ENCODE measurements at regions not wholly inside any gene's neighbourhood (a gene's known extent, or its start where the extent isn't known, plus 50 kb on each side); places are given as distances from the start of the nearest gene placed in this dataset.

- no peak for DNase-seq (ENCODE audit: low read depth in 1 of 2, low spot score in 2 of 2)
- no peak overlapping the region for H3K9ac ChIP-seq (replicated peaks in 1 of 4; ENCODE audit: extremely low read depth in 1 of 4, low read depth in 3 of 4, low read length in 3 of 4)
- no peak overlapping the region for H2BK20ac ChIP-seq (ENCODE audit: low read length)
- no peaks in the 10 kb centered on the region for H3K4me1 ChIP-seq (replicated peaks in 1 of 4; ENCODE audit: control insufficient read depth in 3 of 4, insufficient read depth in 4 of 4, low read length in 3 of 4)
- no peak overlapping the region for H3K4me3 ChIP-seq (ENCODE audit: extremely low read depth in 1 of 4, insufficient read depth in 2 of 4, low read depth in 3 of 4, low read length in 4 of 4)
- H4K8ac ChIP-seq (ENCODE audit: extremely low read depth, insufficient read depth, low read length), result no peak overlapping the region
- no peak overlapping the region for H2AK5ac ChIP-seq (ENCODE audit: low read depth, low read length)
- no peaks in the 10 kb centered on the region for H3K36me3 ChIP-seq (ENCODE audit: control insufficient read depth in 2 of 4, insufficient read depth in 4 of 4, low read length in 3 of 4)
- no peak overlapping the region for H2BK120ac ChIP-seq (replicated peaks; ENCODE audit: low read depth, low read length)
- no peak overlapping the region for H3K27ac ChIP-seq (ENCODE audit: low read depth, low read length)
- H3K23me2 ChIP-seq (ENCODE audit: low read depth, low read length), result no peaks in the 10 kb centered on the region
- no peak overlapping the region for H2BK15ac ChIP-seq (ENCODE audit: low read length)
- no peaks in the 10 kb centered on the region for H3K79me1 ChIP-seq (ENCODE audit: low read depth, low read length)
- no peak overlapping the region for H3K18ac ChIP-seq (ENCODE audit: extremely low read depth, low read length)
- no peaks in the 10 kb centered on the region for H3K9me3 ChIP-seq (ENCODE audit: insufficient read depth in 2 of 2, low read depth in 1 of 2, low read length in 1 of 2)
- H3K79me2 ChIP-seq (ENCODE audit: control insufficient read depth in 1 of 2, insufficient read depth in 2 of 2, low read length in 2 of 2), result no peaks in the 10 kb centered on the region
- no peak overlapping the region for H3K23ac ChIP-seq (ENCODE audit: insufficient read length)
- no peak overlapping the region for H4K91ac ChIP-seq (replicated peaks; ENCODE audit: insufficient read length, low read length)
- H2BK5ac ChIP-seq (ENCODE audit: low read depth, low read length), result no peak overlapping the region
- no peaks in the 10 kb centered on the region for H4K20me1 ChIP-seq (replicated peaks in 1 of 2; ENCODE audit: control insufficient read depth in 1 of 2, insufficient read depth in 2 of 2, low read length in 2 of 2)
- TF ChIP-seq CEBPB (IDR thresholded peaks at IDR 0.05; ENCODE audit: low read depth, low read length) (no peak), JUN (IDR thresholded peaks at IDR 0.05; ENCODE audit: low read depth, low read length) (no peak), KDM4A (IDR thresholded peaks at IDR 0.05; ENCODE audit: low read depth, low read length, severe bottlenecking) (no peak), CHD1 (IDR thresholded peaks at IDR 0.05; ENCODE audit: low read depth, low read length) (no peak), FOSL1 (IDR thresholded peaks at IDR 0.05; ENCODE audit: insufficient read depth, low read depth, low read length) (no peak), PHF8 (conservative IDR thresholded peaks at IDR 0.05; ENCODE audit: low read depth, low read length) (no peak), SUZ12 (IDR thresholded peaks at IDR 0.05; ENCODE audit: low read length) (no peak), RXRA (IDR thresholded peaks at IDR 0.05; ENCODE audit: insufficient read depth, low read depth, low read length) (no peak)
- TF ChIP-seq, protein P1, sequence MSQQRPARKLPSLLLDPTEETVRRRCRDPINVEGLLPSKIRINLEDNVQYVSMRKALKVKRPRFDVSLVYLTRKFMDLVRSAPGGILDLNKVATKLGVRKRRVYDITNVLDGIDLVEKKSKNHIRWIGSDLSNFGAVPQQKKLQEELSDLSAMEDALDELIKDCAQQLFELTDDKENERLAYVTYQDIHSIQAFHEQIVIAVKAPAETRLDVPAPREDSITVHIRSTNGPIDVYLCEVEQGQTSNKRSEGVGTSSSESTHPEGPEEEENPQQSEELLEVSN (IDR thresholded peaks at IDR 0.05), result no peak
- TF ChIP-seq, protein P2, sequence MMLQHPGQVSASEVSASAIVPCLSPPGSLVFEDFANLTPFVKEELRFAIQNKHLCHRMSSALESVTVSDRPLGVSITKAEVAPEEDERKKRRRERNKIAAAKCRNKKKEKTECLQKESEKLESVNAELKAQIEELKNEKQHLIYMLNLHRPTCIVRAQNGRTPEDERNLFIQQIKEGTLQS (IDR thresholded peaks at IDR 0.05; ENCODE audit: insufficient read depth, low read depth, low read length), result no peak
- TF ChIP-seq, protein P3, sequence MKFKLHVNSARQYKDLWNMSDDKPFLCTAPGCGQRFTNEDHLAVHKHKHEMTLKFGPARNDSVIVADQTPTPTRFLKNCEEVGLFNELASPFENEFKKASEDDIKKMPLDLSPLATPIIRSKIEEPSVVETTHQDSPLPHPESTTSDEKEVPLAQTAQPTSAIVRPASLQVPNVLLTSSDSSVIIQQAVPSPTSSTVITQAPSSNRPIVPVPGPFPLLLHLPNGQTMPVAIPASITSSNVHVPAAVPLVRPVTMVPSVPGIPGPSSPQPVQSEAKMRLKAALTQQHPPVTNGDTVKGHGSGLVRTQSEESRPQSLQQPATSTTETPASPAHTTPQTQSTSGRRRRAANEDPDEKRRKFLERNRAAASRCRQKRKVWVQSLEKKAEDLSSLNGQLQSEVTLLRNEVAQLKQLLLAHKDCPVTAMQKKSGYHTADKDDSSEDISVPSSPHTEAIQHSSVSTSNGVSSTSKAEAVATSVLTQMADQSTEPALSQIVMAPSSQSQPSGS (IDR thresholded peaks at IDR 0.05; ENCODE audit: low read length), result no peak
- no peak overlapping the region for H2AFZ ChIP-seq (ENCODE audit: low read length)
- 86% methylated on average over 1 of the region's 1 CpG; no CpG with 5 or more reads in 1 of the 2 experiments for WGBS, 2 experiments (ENCODE audit: extremely low coverage in 1 of 2, insufficient coverage in 1 of 2, insufficient read length in 1 of 2, insufficient replicate concordance in 2 of 2, low coverage in 1 of 2, low lambda C conversion rate in 2 of 2, missing lambda C conversion rate in 1 of 2)
- POLR2A ChIA-PET (ENCODE audit: partially characterized antibody), result no interaction called here
- H3K27me3 ChIP-seq (replicated peaks in 1 of 4; ENCODE audit: control insufficient read depth in 3 of 4, extremely low read depth in 1 of 4, insufficient read depth in 3 of 4, low read length in 3 of 4), result no peaks in the 10 kb centered on the region
- H3K56ac ChIP-seq (replicated peaks; ENCODE audit: insufficient read length, low read depth, low read length), result no peak overlapping the region
- FAIRE-seq, result no peak
- CTCF ChIA-PET (ENCODE audit: partially characterized antibody), result interaction anchor here (1.9 kb wide), 1 partner anchor 11 kb away, joined by 5 read pairs; no protein-coding TSS in a partner anchor
- no peak overlapping the region for H3K14ac ChIP-seq (ENCODE audit: insufficient read length)
- no peak overlapping the region for H3K4ac ChIP-seq (replicated peaks; ENCODE audit: insufficient read length, low read depth, low read length)
- H4K5ac ChIP-seq (ENCODE audit: insufficient read length, low read depth, low read length), result no peak overlapping the region
- H2BK12ac ChIP-seq (ENCODE audit: low read depth, low read length), result no peak overlapping the region
- H3K4me2 ChIP-seq (ENCODE audit: insufficient read depth in 1 of 2, low read depth in 2 of 2, low read length in 2 of 2), result no peak overlapping the region
These were observed 668.3 kb downstream of the DNAH5 start for GRCh38 chr5:13276156-13276555.

Measured in H1 (cell line).